Cardiac fibroblast (primary cell): ENCODE measurements at regions not wholly inside any gene's neighbourhood (a gene's known extent, or its start where the extent isn't known, plus 50 kb on each side); places are given as distances from the start of the nearest gene placed in this dataset.

Experiments used
- DNase-seq, 2 donors: peaks; one replicate each; pipeline versions ENCODE4 v3.0.0 to v3.0.0-alpha.2; 2010; ENCODE audit warnings: low read depth in 2 of 2
- H3K4me3 ChIP-seq, 2 donors: replicated peaks in 1 of 2; 1 replicate in 1 of 2; 2 replicates in 1 of 2; pipeline ENCODE4 v1.5.1; 2011; ENCODE audit warnings: low read depth in 2 of 2, low read length in 2 of 2, mild to moderate bottlenecking in 2 of 2, moderate library complexity in 1 of 2
- CTCF ChIP-seq: IDR thresholded peaks from one replicate; pipeline ENCODE4 v1.5.1; 2011; ENCODE audit warnings: low read depth, mild to moderate bottlenecking, low read length, inconsistent platforms

- DNase-seq: no peak
- TF ChIP-seq CTCF: no peak
Measured at GRCh38 chr15:101590785-101591184, 61.4 kb downstream of the TM2D3 start.

GRCh38 chr15:101583284-101583683 is 68.9 kb downstream of the TM2D3 start:
- DNase-seq: no peak
- no peak overlapping the region for H3K4me3 ChIP-seq
- TF ChIP-seq CTCF: no peak

More at GRCh38 chr15:101590785-101591184, 61.4 kb downstream of the TM2D3 start:
- H3K4me3 ChIP-seq: no peak overlapping the region

GRCh38 chr15:101580431-101580830 is 71.8 kb downstream of the TM2D3 start:
- no peak overlapping the region for H3K4me3 ChIP-seq
- TF ChIP-seq CTCF: no peak
- DNase-seq: no peak

DNA sequence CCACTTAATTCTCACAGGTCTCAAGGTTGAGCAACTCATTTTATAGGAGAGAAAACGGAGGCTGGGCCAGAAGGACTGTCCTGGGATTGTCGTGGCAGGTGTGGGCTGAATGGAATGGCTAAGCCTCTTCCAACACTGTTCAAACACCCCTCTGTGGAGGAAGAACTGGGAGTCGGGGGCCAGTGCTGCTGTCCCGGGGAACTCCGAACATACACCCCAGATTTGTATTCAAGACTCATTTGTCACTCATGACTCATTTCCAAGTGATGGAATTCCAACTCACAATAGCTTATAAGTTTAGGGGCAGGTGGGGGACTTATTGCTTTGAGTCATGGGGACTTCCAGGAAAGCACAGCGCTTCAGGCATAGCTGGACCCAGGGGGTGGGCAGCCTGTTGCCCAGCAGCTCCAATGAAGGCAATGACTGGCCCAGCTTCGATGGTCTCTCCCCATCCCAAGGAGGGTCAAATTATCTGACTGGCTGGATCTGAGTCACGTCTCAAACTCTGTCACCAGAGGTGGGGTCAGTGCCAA is 72.5 kb downstream of the TM2D3 start:
- no peak overlapping the region for H3K4me3 ChIP-seq
- DNase-seq: peak in 1 of 2 donors; percentile 73
- no peak for TF ChIP-seq CTCF

- peak; percentile 33 to 51 for DNase-seq
- H3K4me3 ChIP-seq: no peak overlapping the region
- peak; percentile 71 for TF ChIP-seq CTCF
Measured at GRCh38 chr15:101578443-101578894, 73.7 kb downstream of the TM2D3 start.

DNA sequence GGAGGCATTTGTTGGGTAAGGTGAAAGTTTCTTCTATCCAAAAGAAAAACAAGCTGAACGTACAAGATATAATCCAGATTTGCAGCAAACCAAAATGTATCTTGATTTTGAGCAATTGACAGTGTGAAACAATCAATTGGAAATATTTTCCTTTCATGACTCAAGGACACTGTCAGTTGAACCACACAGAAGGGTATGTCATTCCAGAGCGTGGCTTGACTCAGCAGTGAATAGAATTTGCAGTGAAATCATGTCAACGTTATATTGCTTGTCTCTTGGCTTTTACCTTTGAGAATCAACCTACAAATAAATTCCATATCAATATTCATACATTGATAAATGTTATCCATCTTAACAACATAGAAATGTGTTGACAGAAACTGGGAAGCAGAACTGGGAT is 78.2 kb downstream of the TM2D3 start:
- TF ChIP-seq CTCF: no peak
- H3K4me3 ChIP-seq: no peak overlapping the region
- DNase-seq: peak in 1 of 2 donors; percentile 11

DNA sequence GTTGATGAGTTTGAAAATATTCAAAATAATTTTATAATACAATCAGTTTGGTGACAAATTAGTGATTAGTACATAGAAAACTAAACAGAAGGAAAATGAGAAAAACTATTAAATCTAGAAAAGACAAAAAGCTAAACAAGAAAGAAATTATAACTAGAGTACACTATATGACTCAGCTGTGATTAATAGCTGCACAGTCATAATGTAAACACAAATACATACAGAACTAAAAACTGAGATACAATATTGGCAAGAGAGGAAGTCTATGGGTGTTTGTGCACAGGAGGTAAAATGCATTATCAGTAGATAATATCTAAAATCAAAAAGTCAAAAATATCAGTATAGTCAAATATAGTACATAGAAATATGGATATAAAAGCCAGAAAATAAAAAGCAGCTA is 80.7 kb upstream of the PCSK6 start:
- no peak for TF ChIP-seq CTCF
- DNase-seq: peak in 1 of 2 donors; percentile 52
- no peak overlapping the region for H3K4me3 ChIP-seq
